GM20000 (cell line): ENCODE measurements at regions not wholly inside any gene's neighbourhood (a gene's known extent, or its start where the extent isn't known, plus 50 kb on each side); places are given as distances from the start of the nearest gene placed in this dataset.

Source experiments
- DNase-seq: peaks from one replicate; pipeline ENCODE4 v3.0.0; 2012; ENCODE audit warnings: low spot score
- CTCF ChIP-seq: IDR thresholded peaks from 2 replicates; pipeline ENCODE4 v1.5.1; 2012; ENCODE audit warnings: mild to moderate bottlenecking, control low read depth; ENCODE audit errors: extremely low read depth, missing control alignments

GRCh38 chrX:6906608-6907007 is 240.9 kb upstream of the STS start:
- TF ChIP-seq CTCF, result no peak
- no peak for DNase-seq

GRCh38 chrX:6904156-6904555 is 243.4 kb upstream of the STS start:
- DNase-seq, result no peak
- no peak for TF ChIP-seq CTCF

GRCh38 chrX:6898371-6898770 is 249.1 kb upstream of the STS start:
- DNase-seq, result no peak
- TF ChIP-seq CTCF, result no peak

GRCh38 chrX:6891404-6891803 is 256.1 kb upstream of the STS start:
- DNase-seq, result no peak
- no peak for TF ChIP-seq CTCF

- DNase-seq, result no peak
- no peak for TF ChIP-seq CTCF
These were observed 256.8 kb upstream of the STS start for GRCh38 chrX:6890544-6891261.

GRCh38 chrX:6885909-6886308 is 261.6 kb upstream of the STS start:
- DNase-seq, result no peak
- TF ChIP-seq CTCF, result no peak

GRCh38 chrX:6885396-6885795 is 262.1 kb upstream of the STS start:
- DNase-seq, result no peak
- TF ChIP-seq CTCF, result no peak
